B cell (primary cell): ENCODE measurements at regions not wholly inside any gene's neighbourhood (a gene's known extent, or its start where the extent isn't known, plus 50 kb on each side); places are given as distances from the start of the nearest gene placed in this dataset.
A peak's percentile ranks its signal among the peaks of the same experiment; 100 is the strongest.

Experiments
- ATAC-seq: fragments of 200-7000 bp; cut with Tn5 transposase; one replicate; pipeline ENCODE4 v1.10.0; 2021; ENCODE audit warnings: low read depth, mild to moderate bottlenecking, moderate number of reproducible peaks, moderate library complexity
- CTCF ChIA-PET: fragments of 350-600 bp; sonication (Branson Sonifier 250); formaldehyde crosslinking; loops from one replicate; lab custom pipeline; 2021; ENCODE audit warnings: antibody characterized with exemption, inconsistent platforms; lab: Charles Lee
- POLR2A ChIA-PET: fragments of 350-600 bp; sonication (Branson Sonifier 250); formaldehyde crosslinking; loops from one replicate; lab custom pipeline; 2021; ENCODE audit warnings: antibody characterized with exemption; lab: Charles Lee
- DNase-seq: peaks from one replicate; pipeline ENCODE4 v3.0.0; 2013
- H2AFZ ChIP-seq: 2 replicates; pipeline ENCODE4 v1.6.1; 2012; ENCODE audit warnings: mild to moderate bottlenecking, low read depth, low read length; ENCODE audit not compliant: insufficient read depth, poor library complexity, severe bottlenecking
- H3K27ac ChIP-seq, 2 donors: 1 replicate in 1 of 2; 2 replicates in 1 of 2; pipeline ENCODE4 v1.5.1; 2012 to 2013; ENCODE audit warnings: low read length in 2 of 2, mild to moderate bottlenecking in 2 of 2, moderate library complexity in 1 of 2
- H3K27me3 ChIP-seq, 4 experiments: fragments of 200-600 bp in 1 of 4; sonication (generic) in 1 of 4; replicated peaks in 1 of 4; 1 replicate in 2 of 4; 2 replicates in 2 of 4; pipeline versions ENCODE4 v1.6.1 to v1.7.0; 2013 to 2016; ENCODE audit warnings: low read length in 3 of 4, mild to moderate bottlenecking in 2 of 4, mixed read lengths in 1 of 4, moderate library complexity in 1 of 4; ENCODE audit not compliant: insufficient read depth in 4 of 4, control insufficient read depth in 3 of 4; ENCODE audit errors: control extremely low read depth in 1 of 4
- H3K36me3 ChIP-seq, 2 experiments: replicated peaks in 1 of 2; 1 replicate in 1 of 2; 2 replicates in 1 of 2; pipeline versions ENCODE4 v1.6.1 to v1.7.1; 2013; ENCODE audit warnings: low read length in 1 of 2; ENCODE audit not compliant: insufficient read depth in 2 of 2, control insufficient read depth in 1 of 2; ENCODE audit errors: control extremely low read depth in 1 of 2, extremely low read depth in 1 of 2
- H3K4me1 ChIP-seq, 2 donors: fragments of 200-600 bp in 1 of 2; sonication (generic) in 1 of 2; 1 replicate in 1 of 2; 2 replicates in 1 of 2; pipeline versions ENCODE4 v1.5.1 to v1.6.1; 2013 to 2017; ENCODE audit warnings: low read length in 2 of 2; ENCODE audit not compliant: control insufficient read depth in 2 of 2, insufficient read depth in 2 of 2
- H3K4me2 ChIP-seq: replicated peaks from 2 replicates; pipeline ENCODE3; 2012; ENCODE audit warnings: mild to moderate bottlenecking, low read depth, low read length; ENCODE audit not compliant: poor library complexity, severe bottlenecking
- H3K4me3 ChIP-seq, 5 experiments: fragments of 200-600 bp in 1 of 5; sonication (generic) in 1 of 5; 1 replicate in 3 of 5; 2 replicates in 2 of 5; pipeline versions ENCODE4 v1.5.1 to v1.7.0; 2011 to 2016; ENCODE audit warnings: low read length in 4 of 5, mild to moderate bottlenecking in 4 of 5, low read depth in 2 of 5, control low read depth in 1 of 5, moderate library complexity in 1 of 5; ENCODE audit not compliant: insufficient read depth in 1 of 5; ENCODE audit errors: control extremely low read depth in 1 of 5, extremely low read depth in 1 of 5
- H3K79me2 ChIP-seq: fragments of 200-600 bp; sonication (generic); one replicate; pipeline ENCODE4 v1.6.0; 2016; ENCODE audit warnings: low read length; ENCODE audit not compliant: control insufficient read depth, insufficient read depth
- H3K9ac ChIP-seq: fragments of 200-600 bp; sonication (generic); 2 replicates; pipeline ENCODE4 v1.6.1; 2017; ENCODE audit warnings: mild to moderate bottlenecking, low read length, moderate library complexity
- H3K9me3 ChIP-seq, 3 donors: one replicate each; pipeline versions ENCODE4 v1.6.1 to v1.7.1; 2013; ENCODE audit warnings: low read length in 2 of 3; ENCODE audit not compliant: control insufficient read depth in 2 of 3, insufficient read depth in 1 of 3; ENCODE audit errors: control extremely low read depth in 1 of 3
- H4K20me1 ChIP-seq: 2 replicates; pipeline ENCODE4 v1.6.0; 2012; ENCODE audit warnings: mild to moderate bottlenecking, low read length; ENCODE audit not compliant: insufficient read depth, control insufficient read depth, poor library complexity, severe bottlenecking
- H3K27ac Mint-ChIP-seq: one replicate; pipeline ENCODE4 v1.8.0; 2021; ENCODE audit warnings: mixed read lengths
- H3K27me3 Mint-ChIP-seq: one replicate; pipeline ENCODE4 v1.8.0; 2021; ENCODE audit warnings: mixed read lengths
- H3K4me1 Mint-ChIP-seq: one replicate; pipeline ENCODE4 v1.8.0; 2021; ENCODE audit warnings: mixed read lengths
- H3K4me3 Mint-ChIP-seq: one replicate; pipeline ENCODE4 v1.8.0; 2021; ENCODE audit warnings: mixed read lengths
- H3K9me3 Mint-ChIP-seq: one replicate; pipeline ENCODE4 v1.8.0; 2022; ENCODE audit warnings: mixed read lengths; ENCODE audit not compliant: insufficient read depth
- CTCF ChIP-seq: fragments of 200-600 bp; IDR thresholded peaks from one replicate; pipeline ENCODE4 v1.8.0; 2022; ENCODE audit warnings: antibody characterized with exemption, mild to moderate bottlenecking
- EZH2 ChIP-seq: IDR thresholded peaks from 2 replicates; pipeline ENCODE4 v1.6.1; 2012; ENCODE audit warnings: borderline replicate concordance, low read depth, mild to moderate bottlenecking, moderate library complexity, low read length; ENCODE audit not compliant: insufficient read depth, poor library complexity, severe bottlenecking
- WGBS: methylation state at CpG from one replicate; pipeline ENCODE4 v1.1.5; 2013; ENCODE audit warnings: missing lambda C conversion rate; ENCODE audit not compliant: insufficient coverage; 5-methylcytosine and 5-hydroxymethylcytosine counted together
- intact Hi-C: fragments of 100-400 bp; cut with micrococcal nuclease; formaldehyde crosslinking; loops from one replicate; pipeline ENCODE4 v1.10.0; 2022

DNA sequence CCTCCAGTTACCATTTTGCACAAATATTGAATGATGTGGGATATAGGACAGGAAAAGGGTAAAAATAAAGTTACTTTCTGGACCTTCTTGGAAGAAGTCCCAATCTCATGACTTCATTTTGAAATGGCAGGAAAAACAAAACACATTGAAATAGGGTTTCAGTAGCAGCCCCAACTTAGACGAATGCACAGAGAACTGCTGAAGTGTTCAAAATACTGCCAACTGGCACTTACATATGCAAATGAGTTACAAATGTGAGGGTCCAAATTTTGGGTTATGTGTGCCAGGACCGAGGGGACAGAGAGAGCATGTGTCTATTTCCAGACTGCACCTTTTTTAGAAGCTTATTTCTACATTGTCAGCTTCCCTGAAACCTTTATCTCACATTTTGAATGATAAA is 112.9 kb upstream of the CCDC68 start:
- no peak overlapping the region for H2AFZ ChIP-seq
- ChIA-PET CTCF (interaction anchor here (0.7 kb wide), 1 partner anchor 168 kb away, joined by 4 read pairs; no protein-coding TSS in a partner anchor), POLR2A (no interaction called here)
- H3K9me3 ChIP-seq = peaks cover 0 to 4% (median 0%) of the 10 kb centered on the region in 3 donors
- no peak overlapping the region for H3K9ac ChIP-seq
- ATAC-seq = no peak
- no peaks in the 10 kb centered on the region for H3K27me3 Mint-ChIP-seq
- no peaks in the 10 kb centered on the region for H4K20me1 ChIP-seq
- H3K9me3 Mint-ChIP-seq = no peaks in the 10 kb centered on the region
- no peaks in the 10 kb centered on the region for H3K36me3 ChIP-seq
- no peak overlapping the region for H3K4me2 ChIP-seq
- intact Hi-C loops = no loop called here
- DNase-seq = no peak
- H3K4me3 Mint-ChIP-seq = no peak overlapping the region
- WGBS = 0% methylated on average over 1 of the region's 2 CpGs
- no peaks in the 10 kb centered on the region for H3K27me3 ChIP-seq
- H3K27ac ChIP-seq = no peak overlapping the region
- peaks cover 50% of the 10 kb centered on the region for H3K4me1 Mint-ChIP-seq
- TF ChIP-seq CTCF (no peak), EZH2 (no peak)
- no peaks in the 10 kb centered on the region for H3K79me2 ChIP-seq
- H3K4me3 ChIP-seq = no peak overlapping the region
- no peak overlapping the region for H3K27ac Mint-ChIP-seq
- peaks cover 34 to 37% of the 10 kb centered on the region in 2 donors for H3K4me1 ChIP-seq

- peak; percentile 77 for DNase-seq
- ChIA-PET CTCF (no interaction called here), POLR2A (no interaction called here)
- no CpG with 5 or more reads among the region's 6 CpGs for WGBS
- no peaks in the 10 kb centered on the region for H3K36me3 ChIP-seq
- no peak overlapping the region for H2AFZ ChIP-seq
- H4K20me1 ChIP-seq = no peaks in the 10 kb centered on the region
- Mint-ChIP-seq H3K4me1 (peaks cover 65% of the 10 kb centered on the region), H3K27ac (peak overlapping the region; percentile 78), H3K9me3 (no peaks in the 10 kb centered on the region), H3K27me3 (no peaks in the 10 kb centered on the region), H3K4me3 (peak overlapping the region; percentile 38)
- H3K9me3 ChIP-seq = peaks cover 0 to 4% (median 0%) of the 10 kb centered on the region in 3 donors
- no peak overlapping the region for H3K4me3 ChIP-seq
- no peaks in the 10 kb centered on the region for H3K79me2 ChIP-seq
- H3K4me1 ChIP-seq = peaks cover 39 to 41% of the 10 kb centered on the region in 2 donors
- no peak overlapping the region for H3K9ac ChIP-seq
- H3K27ac ChIP-seq = peak overlapping the region; percentile 19 to 57
- TF ChIP-seq EZH2 (no peak), CTCF (no peak)
- peak overlapping the region; percentile 31 for H3K4me2 ChIP-seq
- ATAC-seq = peak; percentile 82
- intact Hi-C loops = no loop called here
- H3K27me3 ChIP-seq = no peaks in the 10 kb centered on the region
These were observed 110.2 kb upstream of the CCDC68 start for GRCh38 chr18:55069497-55069896.
